ENCODE measurements at regions not wholly inside any gene's neighbourhood (a gene's known extent, or its start where the extent isn't known, plus 50 kb on each side); places are given as distances from the start of the nearest gene placed in this dataset.

DNA sequence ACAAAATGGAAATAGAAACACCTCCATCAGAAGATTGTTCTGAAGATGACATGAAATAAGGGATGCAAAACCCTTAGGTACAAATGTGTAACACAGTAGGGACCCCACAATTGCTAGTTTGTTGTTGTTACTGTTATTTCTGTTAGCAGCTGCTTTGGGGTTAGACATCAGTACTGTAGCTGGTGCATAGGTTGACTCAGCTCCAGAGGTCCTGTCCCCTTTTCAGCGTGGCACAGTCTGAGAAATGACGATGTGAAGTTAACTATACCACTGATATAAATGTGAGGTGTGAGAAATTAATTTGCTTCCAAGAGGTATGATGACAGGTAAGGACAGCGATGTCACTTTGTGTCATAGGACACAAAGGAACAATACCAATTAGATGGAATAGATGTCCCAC lies 384.6 kb upstream of the KLF4 start:
- TF ChIP-seq, protein P1, sequence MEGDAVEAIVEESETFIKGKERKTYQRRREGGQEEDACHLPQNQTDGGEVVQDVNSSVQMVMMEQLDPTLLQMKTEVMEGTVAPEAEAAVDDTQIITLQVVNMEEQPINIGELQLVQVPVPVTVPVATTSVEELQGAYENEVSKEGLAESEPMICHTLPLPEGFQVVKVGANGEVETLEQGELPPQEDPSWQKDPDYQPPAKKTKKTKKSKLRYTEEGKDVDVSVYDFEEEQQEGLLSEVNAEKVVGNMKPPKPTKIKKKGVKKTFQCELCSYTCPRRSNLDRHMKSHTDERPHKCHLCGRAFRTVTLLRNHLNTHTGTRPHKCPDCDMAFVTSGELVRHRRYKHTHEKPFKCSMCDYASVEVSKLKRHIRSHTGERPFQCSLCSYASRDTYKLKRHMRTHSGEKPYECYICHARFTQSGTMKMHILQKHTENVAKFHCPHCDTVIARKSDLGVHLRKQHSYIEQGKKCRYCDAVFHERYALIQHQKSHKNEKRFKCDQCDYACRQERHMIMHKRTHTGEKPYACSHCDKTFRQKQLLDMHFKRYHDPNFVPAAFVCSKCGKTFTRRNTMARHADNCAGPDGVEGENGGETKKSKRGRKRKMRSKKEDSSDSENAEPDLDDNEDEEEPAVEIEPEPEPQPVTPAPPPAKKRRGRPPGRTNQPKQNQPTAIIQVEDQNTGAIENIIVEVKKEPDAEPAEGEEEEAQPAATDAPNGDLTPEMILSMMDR (conservative IDR thresholded peaks at IDR 0.05 in 1 of 2, IDR thresholded peaks at IDR 0.05 in 1 of 2; ENCODE audit: extremely low read depth in 1 of 2, insufficient read depth in 1 of 2, low read depth in 1 of 2, low read length in 2 of 2) = no peak
- no peak for TF ChIP-seq EZH2 (IDR thresholded peaks at IDR 0.05; ENCODE audit: borderline replicate concordance, low read length)
